ENCODE measurements at regions not wholly inside any gene's neighbourhood (a gene's known extent, or its start where the extent isn't known, plus 50 kb on each side); places are given as distances from the start of the nearest gene placed in this dataset.

- TF ChIP-seq, protein P1, sequence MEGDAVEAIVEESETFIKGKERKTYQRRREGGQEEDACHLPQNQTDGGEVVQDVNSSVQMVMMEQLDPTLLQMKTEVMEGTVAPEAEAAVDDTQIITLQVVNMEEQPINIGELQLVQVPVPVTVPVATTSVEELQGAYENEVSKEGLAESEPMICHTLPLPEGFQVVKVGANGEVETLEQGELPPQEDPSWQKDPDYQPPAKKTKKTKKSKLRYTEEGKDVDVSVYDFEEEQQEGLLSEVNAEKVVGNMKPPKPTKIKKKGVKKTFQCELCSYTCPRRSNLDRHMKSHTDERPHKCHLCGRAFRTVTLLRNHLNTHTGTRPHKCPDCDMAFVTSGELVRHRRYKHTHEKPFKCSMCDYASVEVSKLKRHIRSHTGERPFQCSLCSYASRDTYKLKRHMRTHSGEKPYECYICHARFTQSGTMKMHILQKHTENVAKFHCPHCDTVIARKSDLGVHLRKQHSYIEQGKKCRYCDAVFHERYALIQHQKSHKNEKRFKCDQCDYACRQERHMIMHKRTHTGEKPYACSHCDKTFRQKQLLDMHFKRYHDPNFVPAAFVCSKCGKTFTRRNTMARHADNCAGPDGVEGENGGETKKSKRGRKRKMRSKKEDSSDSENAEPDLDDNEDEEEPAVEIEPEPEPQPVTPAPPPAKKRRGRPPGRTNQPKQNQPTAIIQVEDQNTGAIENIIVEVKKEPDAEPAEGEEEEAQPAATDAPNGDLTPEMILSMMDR (IDR thresholded peaks at IDR 0.05; ENCODE audit: poor library complexity, severe bottlenecking) = no peak
- DNase-seq (ENCODE audit: low spot score) (no peak), ATAC-seq (ENCODE audit: low read depth) (no peak)
- no peak overlapping the region for H3K4me3 ChIP-seq (ENCODE audit: severe bottlenecking)
- no peaks in the 10 kb centered on the region for H3K36me3 ChIP-seq (ENCODE audit: low read depth)
- H3K4me1 ChIP-seq (ENCODE audit: insufficient read depth, poor library complexity, severe bottlenecking) = no peaks in the 10 kb centered on the region
- no peaks in the 10 kb centered on the region for H3K9me3 ChIP-seq (ENCODE audit: severe bottlenecking)
- no peaks in the 10 kb centered on the region for H3K27me3 ChIP-seq (ENCODE audit: insufficient read depth, poor library complexity, severe bottlenecking)
- H3K27ac ChIP-seq (ENCODE audit: poor library complexity, severe bottlenecking) = no peak overlapping the region
Observed at GRCh38 chr11:105332171-105332570, 192.6 kb upstream of the CARD18 start.

DNA sequence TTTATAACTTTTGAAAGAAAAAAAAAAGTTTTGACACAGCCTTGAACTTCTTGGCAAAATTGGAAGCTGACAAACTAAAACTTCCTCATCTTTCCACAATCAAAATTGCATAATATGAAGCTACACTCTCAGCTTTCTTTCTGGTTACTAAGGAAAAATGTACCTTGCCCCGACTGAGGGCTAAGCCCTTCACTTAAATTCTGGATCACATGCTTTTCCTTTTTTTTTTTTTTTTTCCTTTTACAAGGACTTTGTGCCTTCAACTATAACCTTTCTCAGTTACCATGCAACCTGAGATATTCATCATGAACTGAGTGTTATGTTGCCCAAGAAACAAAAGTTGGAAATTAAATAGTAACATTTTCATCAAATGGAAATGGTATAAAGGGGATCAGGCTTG is 188.5 kb upstream of the CARD18 start:
- Histone ChIP-seq H3K4me3 (ENCODE audit: severe bottlenecking) (no peak overlapping the region), H3K27me3 (ENCODE audit: insufficient read depth, poor library complexity, severe bottlenecking) (no peaks in the 10 kb centered on the region), H3K27ac (ENCODE audit: poor library complexity, severe bottlenecking) (no peak overlapping the region), H3K4me1 (ENCODE audit: insufficient read depth, poor library complexity, severe bottlenecking) (no peaks in the 10 kb centered on the region), H3K36me3 (ENCODE audit: low read depth) (no peaks in the 10 kb centered on the region), H3K9me3 (ENCODE audit: severe bottlenecking) (no peaks in the 10 kb centered on the region)
- DNase-seq (ENCODE audit: low spot score) (no peak), ATAC-seq (ENCODE audit: low read depth) (no peak)
- TF ChIP-seq, protein P1 (IDR thresholded peaks at IDR 0.05; ENCODE audit: poor library complexity, severe bottlenecking) = no peak

DNA sequence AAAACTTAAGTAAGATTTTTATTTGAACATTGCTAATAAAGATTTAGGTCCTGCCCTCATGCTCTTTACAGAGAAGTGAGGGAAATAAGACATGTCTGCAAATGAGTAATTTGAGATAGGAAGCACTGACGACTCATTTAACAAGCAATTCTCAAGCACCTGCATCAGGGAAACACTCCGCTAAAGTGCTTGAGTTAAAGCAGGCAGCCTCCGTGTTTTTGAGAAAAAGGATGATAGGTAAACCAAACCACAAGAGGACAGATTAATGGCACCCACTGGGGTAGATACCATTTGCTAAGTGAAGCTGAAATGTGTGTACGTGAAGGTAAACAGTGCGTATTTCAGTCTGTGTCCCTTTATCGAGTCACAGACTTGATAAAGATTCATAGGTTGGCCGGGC is 184.6 kb upstream of the CARD18 start:
- H3K4me3 ChIP-seq (ENCODE audit: severe bottlenecking) = no peak overlapping the region
- DNase-seq (ENCODE audit: low spot score) (no peak), ATAC-seq (ENCODE audit: low read depth) (no peak)
- H3K27me3 ChIP-seq (ENCODE audit: insufficient read depth, poor library complexity, severe bottlenecking) = no peaks in the 10 kb centered on the region
- no peaks in the 10 kb centered on the region for H3K4me1 ChIP-seq (ENCODE audit: insufficient read depth, poor library complexity, severe bottlenecking)
- H3K27ac ChIP-seq (ENCODE audit: poor library complexity, severe bottlenecking) = no peak overlapping the region
- H3K9me3 ChIP-seq (ENCODE audit: severe bottlenecking) = no peaks in the 10 kb centered on the region
- no peaks in the 10 kb centered on the region for H3K36me3 ChIP-seq (ENCODE audit: low read depth)
- TF ChIP-seq, protein P1 (IDR thresholded peaks at IDR 0.05; ENCODE audit: poor library complexity, severe bottlenecking) = no peak

DNA sequence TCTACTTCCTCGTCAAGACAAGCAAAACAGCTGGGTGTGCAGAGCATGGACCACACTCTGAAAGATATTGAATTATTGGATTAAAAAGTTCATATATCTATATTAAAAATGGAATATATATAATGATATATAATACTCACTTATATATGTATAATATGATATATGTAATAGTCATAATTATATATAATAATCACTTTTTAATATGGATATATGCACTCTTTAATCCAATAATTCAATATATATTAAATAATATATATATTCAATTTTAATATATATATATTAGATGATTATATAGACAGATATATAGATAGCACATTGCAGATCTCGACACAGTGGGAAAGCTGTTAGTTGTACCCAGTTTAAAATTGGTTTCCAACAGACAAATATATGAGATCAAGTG is 182.1 kb upstream of the CARD18 start:
- H3K9me3 ChIP-seq (ENCODE audit: severe bottlenecking) = no peaks in the 10 kb centered on the region
- H3K4me3 ChIP-seq (ENCODE audit: severe bottlenecking) = no peak overlapping the region
- H3K4me1 ChIP-seq (ENCODE audit: insufficient read depth, poor library complexity, severe bottlenecking) = no peaks in the 10 kb centered on the region
- H3K27me3 ChIP-seq (ENCODE audit: insufficient read depth, poor library complexity, severe bottlenecking) = no peaks in the 10 kb centered on the region
- no peak overlapping the region for H3K27ac ChIP-seq (ENCODE audit: poor library complexity, severe bottlenecking)
- TF ChIP-seq, protein P1 (IDR thresholded peaks at IDR 0.05; ENCODE audit: poor library complexity, severe bottlenecking) = no peak
- DNase-seq (ENCODE audit: low spot score) (no peak), ATAC-seq (ENCODE audit: low read depth) (no peak)
- H3K36me3 ChIP-seq (ENCODE audit: low read depth) = no peaks in the 10 kb centered on the region

- TF ChIP-seq, protein P1 (IDR thresholded peaks at IDR 0.05; ENCODE audit: poor library complexity, severe bottlenecking) = no peak
- H3K36me3 ChIP-seq (ENCODE audit: low read depth) = no peaks in the 10 kb centered on the region
- ATAC-seq (ENCODE audit: low read depth) = no peak
- no peak overlapping the region for H3K4me3 ChIP-seq (ENCODE audit: severe bottlenecking)
- no peak overlapping the region for H3K27ac ChIP-seq (ENCODE audit: poor library complexity, severe bottlenecking)
- no peaks in the 10 kb centered on the region for H3K9me3 ChIP-seq (ENCODE audit: severe bottlenecking)
- no peaks in the 10 kb centered on the region for H3K27me3 ChIP-seq (ENCODE audit: insufficient read depth, poor library complexity, severe bottlenecking)
- no peak for DNase-seq (ENCODE audit: low spot score)
- no peaks in the 10 kb centered on the region for H3K4me1 ChIP-seq (ENCODE audit: insufficient read depth, poor library complexity, severe bottlenecking)
Observed at GRCh38 chr11:105315287-105315686, 175.7 kb upstream of the CARD18 start.
